ENCODE measurements at regions not wholly inside any gene's neighbourhood (a gene's known extent, or its start where the extent isn't known, plus 50 kb on each side); places are given as distances from the start of the nearest gene placed in this dataset.
A peak's percentile ranks its signal among the peaks of the same experiment; 100 is the strongest.

GRCh38 chr12:5200278-5201087, 156.8 kb downstream of the KCNA5 start:
- peak; percentile 1 for DNase-seq

GRCh38 chr12:5201554-5202218, 158.0 kb downstream of the KCNA5 start:
- DNase-seq, result peak; percentile 12

GRCh38 chr12:5203274-5203673, 159.6 kb downstream of the KCNA5 start:
- DNase-seq, result no peak

- DNase-seq, result no peak
Measured at GRCh38 chr12:5203720-5204119, 160.0 kb downstream of the KCNA5 start.

GRCh38 chr12:5204271-5204670, 160.6 kb downstream of the KCNA5 start:
- no peak for DNase-seq

- no peak for DNase-seq
Measured at GRCh38 chr12:5204831-5205230, 161.2 kb downstream of the KCNA5 start.

- DNase-seq, result no peak
Measured at GRCh38 chr12:5206401-5207175, 162.9 kb downstream of the KCNA5 start.

GRCh38 chr12:5210179-5210922, 166.7 kb downstream of the KCNA5 start:
- no peak for DNase-seq

GRCh38 chr12:5210923-5211290, 167.2 kb downstream of the KCNA5 start:
- no peak for DNase-seq

GRCh38 chr12:5213336-5213735, 169.7 kb downstream of the KCNA5 start:
- no peak for DNase-seq

- DNase-seq, result no peak
Measured at GRCh38 chr12:5213990-5214389, 170.3 kb downstream of the KCNA5 start.

- no peak for DNase-seq
Measured at GRCh38 chr12:5217936-5218335, 174.3 kb downstream of the KCNA5 start.

GRCh38 chr12:5220099-5220498, 176.4 kb downstream of the KCNA5 start:
- no peak for DNase-seq

- no peak for DNase-seq
Measured at GRCh38 chr12:5220835-5221234, 177.2 kb downstream of the KCNA5 start.

- peak; percentile 72 for DNase-seq
Measured at GRCh38 chr12:5222011-5222461, 178.4 kb downstream of the KCNA5 start.

GRCh38 chr12:5222729-5223128, 179.1 kb downstream of the KCNA5 start:
- DNase-seq, result no peak

- DNase-seq, result no peak
Measured at GRCh38 chr12:5223881-5224280, 180.2 kb downstream of the KCNA5 start.

GRCh38 chr12:5226581-5226980, 182.9 kb downstream of the KCNA5 start:
- DNase-seq, result no peak

- no peak for DNase-seq
Measured at GRCh38 chr12:5227708-5228373, 184.2 kb downstream of the KCNA5 start.

- no peak for DNase-seq
Measured at GRCh38 chr12:5230156-5230555, 186.5 kb downstream of the KCNA5 start.

GRCh38 chr12:5230861-5231260, 187.2 kb downstream of the KCNA5 start:
- no peak for DNase-seq

- DNase-seq, result no peak
Measured at GRCh38 chr12:5232291-5232690, 188.6 kb downstream of the KCNA5 start.
